ENCODE measurements at regions not wholly inside any gene's neighbourhood (a gene's known extent, or its start where the extent isn't known, plus 50 kb on each side); places are given as distances from the start of the nearest gene placed in this dataset.

DNA sequence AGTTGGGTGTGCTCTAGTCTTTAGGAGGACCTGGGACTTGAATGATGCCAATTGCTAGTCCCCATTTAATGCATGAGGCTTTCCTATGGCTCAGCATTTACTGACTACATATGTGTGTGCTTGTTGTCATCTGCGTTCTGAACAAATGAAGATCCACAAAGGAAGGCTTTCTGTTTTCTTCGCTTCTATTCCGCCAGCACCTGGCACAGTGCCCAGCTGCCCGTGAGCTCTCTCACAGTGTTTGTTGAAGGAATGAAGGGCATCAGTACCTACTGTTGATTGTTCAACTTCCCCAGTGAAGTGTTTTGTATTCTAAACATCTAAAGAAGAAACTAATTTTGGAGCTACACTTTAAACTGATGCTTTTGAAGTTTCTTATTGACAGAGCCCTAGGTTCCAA is 122.4 kb upstream of the LINC00305 start:
- H3K27ac ChIP-seq (ENCODE audit: low read depth, low read length), result peak overlapping the region; percentile 29
- peaks cover 31% of the 10 kb centered on the region for H3K9me3 ChIP-seq (ENCODE audit: control insufficient read depth, low read length)
- no peaks in the 10 kb centered on the region for H3K36me3 ChIP-seq (ENCODE audit: control insufficient read depth, insufficient read depth, low read length)
- no peak overlapping the region for H3K4me3 ChIP-seq (ENCODE audit: low read length)
- 88 to 97% methylated on average over 3 to 4 of the region's 4 CpGs for WGBS, 2 experiments (ENCODE audit: insufficient coverage in 1 of 2, insufficient read length in 1 of 2)
- no peak overlapping the region for H3K4me3 Mint-ChIP-seq
- TF ChIP-seq, protein P1, sequence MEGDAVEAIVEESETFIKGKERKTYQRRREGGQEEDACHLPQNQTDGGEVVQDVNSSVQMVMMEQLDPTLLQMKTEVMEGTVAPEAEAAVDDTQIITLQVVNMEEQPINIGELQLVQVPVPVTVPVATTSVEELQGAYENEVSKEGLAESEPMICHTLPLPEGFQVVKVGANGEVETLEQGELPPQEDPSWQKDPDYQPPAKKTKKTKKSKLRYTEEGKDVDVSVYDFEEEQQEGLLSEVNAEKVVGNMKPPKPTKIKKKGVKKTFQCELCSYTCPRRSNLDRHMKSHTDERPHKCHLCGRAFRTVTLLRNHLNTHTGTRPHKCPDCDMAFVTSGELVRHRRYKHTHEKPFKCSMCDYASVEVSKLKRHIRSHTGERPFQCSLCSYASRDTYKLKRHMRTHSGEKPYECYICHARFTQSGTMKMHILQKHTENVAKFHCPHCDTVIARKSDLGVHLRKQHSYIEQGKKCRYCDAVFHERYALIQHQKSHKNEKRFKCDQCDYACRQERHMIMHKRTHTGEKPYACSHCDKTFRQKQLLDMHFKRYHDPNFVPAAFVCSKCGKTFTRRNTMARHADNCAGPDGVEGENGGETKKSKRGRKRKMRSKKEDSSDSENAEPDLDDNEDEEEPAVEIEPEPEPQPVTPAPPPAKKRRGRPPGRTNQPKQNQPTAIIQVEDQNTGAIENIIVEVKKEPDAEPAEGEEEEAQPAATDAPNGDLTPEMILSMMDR (conservative IDR thresholded peaks at IDR 0.05), result no peak
- peaks cover 6% of the 10 kb centered on the region for H3K36me3 Mint-ChIP-seq (ENCODE audit: low read depth)
- H3K9ac ChIP-seq (ENCODE audit: extremely low read depth, low read length, poor library complexity, severe bottlenecking), result no peak overlapping the region
- no peak for DNase-seq
- H3K4me1 ChIP-seq (ENCODE audit: control insufficient read depth, insufficient read depth, low read length), result no peaks in the 10 kb centered on the region
- no peaks in the 10 kb centered on the region for H3K27me3 ChIP-seq (ENCODE audit: control insufficient read depth, insufficient read depth, low read length, poor library complexity, severe bottlenecking)
- peaks cover 15% of the 10 kb centered on the region for H3K27me3 Mint-ChIP-seq (ENCODE audit: insufficient read depth)
- H3K27ac Mint-ChIP-seq, result no peak overlapping the region
- peaks cover 39% of the 10 kb centered on the region for H3K4me1 Mint-ChIP-seq
- H3K9me3 Mint-ChIP-seq, result peaks cover 28% of the 10 kb centered on the region

DNA sequence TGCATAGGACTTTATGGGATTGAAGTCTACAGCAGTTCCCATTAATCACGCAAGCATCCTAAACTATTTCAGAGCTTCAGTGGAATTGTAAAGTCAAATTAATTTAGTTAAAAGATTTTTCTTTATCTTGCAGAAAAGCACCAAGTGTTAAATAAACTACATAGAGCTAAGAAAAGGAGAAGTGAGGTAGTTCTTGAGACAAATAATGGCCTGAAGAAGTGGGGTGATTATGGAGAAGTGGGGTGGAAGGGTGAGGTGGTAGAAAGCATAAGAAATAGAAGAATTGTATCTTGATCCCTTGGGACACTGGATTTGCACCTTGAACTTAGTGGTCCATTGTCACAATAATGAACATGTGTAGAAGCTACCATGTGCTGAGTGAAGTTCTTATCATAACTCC is 121.7 kb upstream of the LINC00305 start:
- H3K4me1 Mint-ChIP-seq, result peaks cover 36% of the 10 kb centered on the region
- Histone ChIP-seq H3K27me3 (ENCODE audit: control insufficient read depth, insufficient read depth, low read length, poor library complexity, severe bottlenecking) (no peaks in the 10 kb centered on the region), H3K36me3 (ENCODE audit: control insufficient read depth, insufficient read depth, low read length) (no peaks in the 10 kb centered on the region), H3K4me1 (ENCODE audit: control insufficient read depth, insufficient read depth, low read length) (no peaks in the 10 kb centered on the region), H3K9me3 (ENCODE audit: control insufficient read depth, low read length) (peaks cover 25% of the 10 kb centered on the region), H3K27ac (ENCODE audit: low read depth, low read length) (no peak overlapping the region), H3K9ac (ENCODE audit: extremely low read depth, low read length, poor library complexity, severe bottlenecking) (no peak overlapping the region), H3K4me3 (ENCODE audit: low read length) (no peak overlapping the region)
- H3K27ac Mint-ChIP-seq, result no peak overlapping the region
- no peak overlapping the region for H3K4me3 Mint-ChIP-seq
- H3K9me3 Mint-ChIP-seq, result peaks cover 22% of the 10 kb centered on the region
- TF ChIP-seq, protein P1 (conservative IDR thresholded peaks at IDR 0.05), result no peak
- peaks cover 6% of the 10 kb centered on the region for H3K36me3 Mint-ChIP-seq (ENCODE audit: low read depth)
- 89% methylated on average over 1 of the region's 1 CpG; no CpG with 5 or more reads in 1 of the 2 experiments for WGBS, 2 experiments (ENCODE audit: insufficient coverage in 1 of 2, insufficient read length in 1 of 2)
- no peak for DNase-seq
- H3K27me3 Mint-ChIP-seq (ENCODE audit: insufficient read depth), result peaks cover 15% of the 10 kb centered on the region

DNA sequence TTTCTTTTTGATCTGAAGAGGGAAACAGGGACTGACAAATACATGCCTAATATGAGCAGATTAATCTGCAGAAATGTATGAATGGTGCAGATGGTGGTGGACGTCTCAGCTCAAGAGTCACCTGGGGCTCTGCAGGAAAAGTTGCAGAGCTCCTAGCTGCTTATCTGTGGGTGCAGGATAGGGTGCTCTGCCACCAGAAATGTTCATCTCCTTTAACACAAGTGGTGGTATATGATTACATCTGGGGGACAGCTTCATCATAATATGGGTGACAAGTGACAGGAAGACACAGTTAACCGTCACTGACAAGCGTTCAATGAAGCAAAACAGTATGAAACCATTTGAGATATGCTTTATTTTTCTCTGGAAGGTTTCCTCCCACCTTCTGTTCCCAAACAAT is 121.2 kb upstream of the LINC00305 start:
- peaks cover 15% of the 10 kb centered on the region for H3K27me3 Mint-ChIP-seq (ENCODE audit: insufficient read depth)
- DNase-seq, result no peak
- H3K27ac ChIP-seq (ENCODE audit: low read depth, low read length), result no peak overlapping the region
- H3K9me3 ChIP-seq (ENCODE audit: control insufficient read depth, low read length), result peaks cover 20% of the 10 kb centered on the region
- peaks cover 2% of the 10 kb centered on the region for H3K36me3 Mint-ChIP-seq (ENCODE audit: low read depth)
- H3K27ac Mint-ChIP-seq, result no peak overlapping the region
- TF ChIP-seq, protein P1 (conservative IDR thresholded peaks at IDR 0.05), result no peak
- peaks cover 37% of the 10 kb centered on the region for H3K4me1 Mint-ChIP-seq
- no peaks in the 10 kb centered on the region for H3K36me3 ChIP-seq (ENCODE audit: control insufficient read depth, insufficient read depth, low read length)
- peaks cover 17% of the 10 kb centered on the region for H3K9me3 Mint-ChIP-seq
- H3K4me1 ChIP-seq (ENCODE audit: control insufficient read depth, insufficient read depth, low read length), result peaks cover 4% of the 10 kb centered on the region
- H3K4me3 Mint-ChIP-seq, result no peak overlapping the region
- WGBS, 2 experiments (ENCODE audit: insufficient coverage in 1 of 2, insufficient read length in 1 of 2), result 87 to 91% methylated on average over 3 of the region's 3 CpGs
- H3K9ac ChIP-seq (ENCODE audit: extremely low read depth, low read length, poor library complexity, severe bottlenecking), result no peak overlapping the region
- H3K27me3 ChIP-seq (ENCODE audit: control insufficient read depth, insufficient read depth, low read length, poor library complexity, severe bottlenecking), result no peaks in the 10 kb centered on the region
- no peak overlapping the region for H3K4me3 ChIP-seq (ENCODE audit: low read length)

Measured in endodermal cell (in vitro differentiated cells).